ENCODE measurements at regions not wholly inside any gene's neighbourhood (a gene's known extent, or its start where the extent isn't known, plus 50 kb on each side); places are given as distances from the start of the nearest gene placed in this dataset.

GRCh38 chr3:43966126-43966525 is 275.4 kb downstream of the ABHD5 start (continued):
- TF ChIP-seq CTCF (conservative IDR thresholded peaks at IDR 0.05; ENCODE audit: low read depth in 2 of 2): no peak

GRCh38 chr3:43966530-43966929 is 275.2 kb upstream of the TOPAZ1 start:
- H3K36me3 Mint-ChIP-seq (ENCODE audit: low read depth): no peaks in the 10 kb centered on the region
- H3K4me1 ChIP-seq (ENCODE audit: insufficient read depth): peaks cover 43% of the 10 kb centered on the region
- TF ChIP-seq ZNF331 (CRISPR knock-in tag; IDR thresholded peaks at IDR 0.05; ENCODE audit: low read depth) (no peak), POLR2AphosphoS5 (IDR thresholded peaks at IDR 0.05; ENCODE audit: low read depth) (no peak), ETS1 (IDR thresholded peaks at IDR 0.05) (no peak), ZNF462 (CRISPR knock-in tag; IDR thresholded peaks at IDR 0.05) (no peak), REST (IDR thresholded peaks at IDR 0.05; ENCODE audit: unreplicated experiment) (no peak), ZNF114 (CRISPR knock-in tag; IDR thresholded peaks at IDR 0.05) (no peak), EZH2phosphoT487 (IDR thresholded peaks at IDR 0.05; ENCODE audit: unreplicated experiment) (no peak)
- DNase-seq (ENCODE audit: low spot score) (no peak), ATAC-seq (no peak)
- H3K9me2 ChIP-seq (ENCODE audit: insufficient read depth): no peaks in the 10 kb centered on the region; the same call in 1 of the 2 replicates
- H2AFZ ChIP-seq: no peak overlapping the region
- no peak overlapping the region for H3K27ac ChIP-seq (ENCODE audit: low read depth)
- H3K79me2 ChIP-seq (replicated peaks; ENCODE audit: insufficient read depth): no peaks in the 10 kb centered on the region
- peaks cover 56% of the 10 kb centered on the region for H3K4me1 Mint-ChIP-seq
- no peaks in the 10 kb centered on the region for H3F3A ChIP-seq (replicated peaks; ENCODE audit: low read depth)
- peaks cover 10% of the 10 kb centered on the region for H3K27me3 Mint-ChIP-seq (ENCODE audit: insufficient read depth, low read depth, poor library complexity)
- H3K27me3 ChIP-seq (ENCODE audit: insufficient read depth): no peaks in the 10 kb centered on the region
- no peak overlapping the region for H3K4me3 ChIP-seq
- no peaks in the 10 kb centered on the region; the same call in 2 of the 3 replicates for H3K9me3 Mint-ChIP-seq
- no peaks in the 10 kb centered on the region for H3K36me3 ChIP-seq (ENCODE audit: insufficient read depth)
- H3K4me3 Mint-ChIP-seq: no peak overlapping the region
- no peaks in the 10 kb centered on the region for H4K20me1 ChIP-seq (replicated peaks; ENCODE audit: insufficient read depth)
- no peak overlapping the region; the same call in 1 of the 2 replicates for H3K27ac Mint-ChIP-seq
- H3K4me2 ChIP-seq: peak overlapping the region; percentile 1
